GM18861 (cell line): ENCODE measurements at regions not wholly inside any gene's neighbourhood (a gene's known extent, or its start where the extent isn't known, plus 50 kb on each side); places are given as distances from the start of the nearest gene placed in this dataset.

Experiments
- ATAC-seq: cut with Tn5 transposase; IDR thresholded peaks from one replicate; pipeline ENCODE4 v1.9.1; 2021; ENCODE audit not compliant: unreplicated experiment

- ATAC-seq = no peak
Measured at GRCh38 chr16:86663685-86664521, 85.6 kb downstream of the FOXL1 start.

- ATAC-seq = peak; percentile 70
Measured at GRCh38 chr16:86664522-86665318, 86.4 kb downstream of the FOXL1 start.

GRCh38 chr16:86665319-86665675, 86.9 kb downstream of the FOXL1 start:
- peak; percentile 15 for ATAC-seq

- ATAC-seq = no peak
Measured at GRCh38 chr16:86665929-86666328, 87.6 kb downstream of the FOXL1 start.

- no peak for ATAC-seq
Measured at GRCh38 chr16:86667035-86667434, 88.7 kb downstream of the FOXL1 start.

- no peak for ATAC-seq
Measured at GRCh38 chr16:86668136-86668910, 90.0 kb downstream of the FOXL1 start.

- no peak for ATAC-seq
Measured at GRCh38 chr16:86669285-86669805, 91.0 kb downstream of the FOXL1 start.

- no peak for ATAC-seq
Measured at GRCh38 chr16:86669937-86670749, 91.8 kb downstream of the FOXL1 start.

GRCh38 chr16:86670750-86671234, 92.4 kb downstream of the FOXL1 start:
- no peak for ATAC-seq

GRCh38 chr16:86671486-86672178, 93.3 kb downstream of the FOXL1 start:
- no peak for ATAC-seq

GRCh38 chr16:86672179-86672863, 94.0 kb downstream of the FOXL1 start:
- no peak for ATAC-seq

GRCh38 chr16:86673090-86673955, 95.0 kb downstream of the FOXL1 start:
- ATAC-seq = no peak

GRCh38 chr16:86673956-86674453, 95.7 kb downstream of the FOXL1 start:
- no peak for ATAC-seq

GRCh38 chr16:86676254-86676670, 97.9 kb downstream of the FOXL1 start:
- ATAC-seq = no peak

- no peak for ATAC-seq
Measured at GRCh38 chr16:86679490-86679889, 101.1 kb downstream of the FOXL1 start.

- no peak for ATAC-seq
Measured at GRCh38 chr16:86680162-86680561, 101.8 kb downstream of the FOXL1 start.

GRCh38 chr16:86680661-86681030, 102.3 kb downstream of the FOXL1 start:
- no peak for ATAC-seq
